ENCODE measurements at regions not wholly inside any gene's neighbourhood (a gene's known extent, or its start where the extent isn't known, plus 50 kb on each side); places are given as distances from the start of the nearest gene placed in this dataset.

DNA sequence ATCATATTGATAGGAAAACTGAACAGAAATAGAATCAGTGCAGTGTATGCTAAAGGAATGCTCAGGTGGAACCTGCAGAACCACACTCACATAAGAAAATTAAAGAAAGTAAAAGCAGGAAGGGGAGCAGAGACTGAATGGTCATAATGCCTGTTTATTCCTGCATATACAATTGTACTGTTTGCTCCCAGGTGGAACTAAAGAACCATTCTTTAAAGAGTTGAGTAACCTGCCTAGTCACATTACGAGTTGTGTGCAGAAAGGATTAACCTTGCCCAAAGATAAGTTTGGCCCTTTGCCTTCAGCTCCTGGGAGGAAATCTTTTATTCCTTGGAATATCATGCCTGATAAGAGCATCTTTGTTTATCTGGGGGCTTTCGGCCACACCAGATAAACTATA, 434.7 kb downstream of the KIF2B start:
- WGBS = 42% methylated on average over 1 of the region's 2 CpGs
- H3K4me3 ChIP-seq (ENCODE audit: low read length) = no peak overlapping the region
- no peak overlapping the region for H3K9ac ChIP-seq (ENCODE audit: low read depth, low read length)
- H3K27ac ChIP-seq (ENCODE audit: low read depth, low read length) = no peak overlapping the region
- 0 out of 2 replicates have a peak, but pooled peaks cover under 1% of the 10 kb centered on the region for H3K9me3 ChIP-seq (ENCODE audit: insufficient read depth, low read depth, low read length)
- peaks cover 33% of the 10 kb centered on the region for H3K4me1 ChIP-seq (ENCODE audit: insufficient read depth, low read length)
- H3K27me3 ChIP-seq (ENCODE audit: insufficient read depth, low read length) = no peaks in the 10 kb centered on the region
- no peaks in the 10 kb centered on the region for H3K36me3 ChIP-seq (ENCODE audit: insufficient read depth, low read length)

DNA sequence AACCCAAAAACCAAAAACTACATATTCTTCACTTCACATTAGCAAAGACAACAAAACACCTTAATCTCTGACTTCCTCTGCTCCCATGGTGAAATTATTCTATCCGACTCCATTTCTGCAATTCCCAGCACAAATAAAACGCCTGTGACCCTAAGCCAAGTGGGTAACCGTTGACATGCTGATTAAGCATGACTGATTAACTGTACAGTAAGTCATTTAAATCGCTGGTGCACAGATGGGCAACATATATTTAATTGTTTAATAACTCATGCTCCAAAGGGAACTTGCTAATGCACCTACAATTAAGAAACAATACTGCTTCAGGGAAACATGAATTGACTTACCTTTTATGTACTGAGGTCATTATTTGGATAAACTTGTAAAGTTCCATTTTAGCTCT, 436.7 kb downstream of the KIF2B start:
- Histone ChIP-seq H3K36me3 (ENCODE audit: insufficient read depth, low read length) (no peaks in the 10 kb centered on the region), H3K4me3 (ENCODE audit: low read length) (no peak overlapping the region), H3K4me1 (ENCODE audit: insufficient read depth, low read length) (peaks cover 33% of the 10 kb centered on the region), H3K9ac (ENCODE audit: low read depth, low read length) (no peak overlapping the region), H3K27me3 (ENCODE audit: insufficient read depth, low read length) (no peaks in the 10 kb centered on the region), H3K27ac (ENCODE audit: low read depth, low read length) (no peak overlapping the region), H3K9me3 (ENCODE audit: insufficient read depth, low read depth, low read length) (peaks cover 9% of the 10 kb centered on the region; the same call in 1 of the 2 replicates)
- 95% methylated on average over 4 of the region's 4 CpGs for WGBS

DNA sequence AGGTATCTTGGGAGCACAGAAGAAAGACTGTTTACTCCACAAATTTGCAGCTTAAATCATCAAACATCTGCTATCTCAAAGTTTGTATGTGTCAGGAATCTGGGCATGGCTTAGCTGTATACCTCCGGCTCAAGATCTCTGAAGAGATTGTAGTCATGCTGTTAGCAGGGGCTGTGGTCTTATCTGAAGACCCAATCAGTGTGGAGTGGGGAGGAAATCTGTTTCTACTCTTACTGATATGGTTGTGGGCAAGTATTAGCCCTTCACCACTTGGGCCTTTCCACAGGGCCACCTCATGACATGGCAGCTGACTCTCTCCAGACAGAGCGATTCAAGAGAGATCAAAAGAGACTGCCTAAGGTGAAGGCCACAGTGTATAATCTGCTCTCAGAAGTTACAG, 438.7 kb downstream of the KIF2B start:
- Histone ChIP-seq H3K9ac (ENCODE audit: low read depth, low read length) (no peak overlapping the region), H3K36me3 (ENCODE audit: insufficient read depth, low read length) (no peaks in the 10 kb centered on the region), H3K27ac (ENCODE audit: low read depth, low read length) (no peak overlapping the region), H3K4me3 (ENCODE audit: low read length) (no peak overlapping the region), H3K27me3 (ENCODE audit: insufficient read depth, low read length) (no peaks in the 10 kb centered on the region), H3K9me3 (ENCODE audit: insufficient read depth, low read depth, low read length) (peaks cover 16% of the 10 kb centered on the region), H3K4me1 (ENCODE audit: insufficient read depth, low read length) (peaks cover 19% of the 10 kb centered on the region)
- WGBS = 92% methylated on average over 2 of the region's 2 CpGs

DNA sequence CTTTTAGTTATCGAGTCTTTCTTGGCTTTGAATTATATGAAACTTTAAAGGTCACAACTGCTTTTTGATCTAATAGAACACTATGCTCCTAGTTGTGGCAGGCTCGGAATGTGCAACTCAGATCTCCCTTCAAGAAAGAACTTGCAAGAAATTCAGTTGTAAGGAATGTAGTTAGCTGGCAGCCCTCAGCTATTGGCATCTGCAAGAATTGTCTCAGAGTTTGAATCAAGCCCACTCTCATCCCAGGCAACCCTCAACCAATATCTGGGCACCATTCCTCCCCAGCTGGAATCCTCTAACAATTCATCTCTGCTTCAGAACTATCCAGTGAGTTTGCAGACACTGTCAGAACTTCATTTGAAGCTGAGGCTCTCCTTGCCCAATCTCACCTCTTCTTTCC, 447.2 kb downstream of the KIF2B start:
- peaks cover 3% of the 10 kb centered on the region for H3K9me3 ChIP-seq (ENCODE audit: insufficient read depth, low read depth, low read length)
- 83% methylated on average over 2 of the region's 2 CpGs for WGBS
- peaks cover 13% of the 10 kb centered on the region for H3K4me1 ChIP-seq (ENCODE audit: insufficient read depth, low read length)
- no peak overlapping the region for H3K4me3 ChIP-seq (ENCODE audit: low read length)
- no peak overlapping the region for H3K27ac ChIP-seq (ENCODE audit: low read depth, low read length)
- no peak overlapping the region for H3K9ac ChIP-seq (ENCODE audit: low read depth, low read length)
- H3K27me3 ChIP-seq (ENCODE audit: insufficient read depth, low read length) = no peaks in the 10 kb centered on the region
- H3K36me3 ChIP-seq (ENCODE audit: insufficient read depth, low read length) = no peaks in the 10 kb centered on the region

DNA sequence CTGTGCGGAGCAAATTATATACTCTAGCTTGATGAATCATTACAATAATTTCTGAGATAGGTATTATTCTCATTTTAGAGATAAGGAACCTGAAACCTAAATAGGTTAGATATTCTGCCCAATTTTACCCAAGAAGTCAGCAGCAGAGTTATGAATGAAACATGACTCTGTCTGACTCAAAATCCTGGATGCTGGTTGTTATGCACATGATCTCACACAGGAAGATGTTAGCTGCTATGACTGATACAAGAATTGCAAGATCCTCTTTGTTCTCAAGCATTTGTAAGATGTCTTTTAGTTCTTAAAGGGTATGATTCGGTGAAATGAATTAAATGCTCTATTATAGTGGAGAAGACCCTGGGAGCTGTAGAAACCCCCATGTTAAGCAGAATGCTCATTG, 447.8 kb downstream of the KIF2B start:
- Histone ChIP-seq H3K9me3 (ENCODE audit: insufficient read depth, low read depth, low read length) (no peaks in the 10 kb centered on the region), H3K4me1 (ENCODE audit: insufficient read depth, low read length) (peaks cover 13% of the 10 kb centered on the region), H3K4me3 (ENCODE audit: low read length) (no peak overlapping the region), H3K27ac (ENCODE audit: low read depth, low read length) (no peak overlapping the region), H3K9ac (ENCODE audit: low read depth, low read length) (no peak overlapping the region), H3K36me3 (ENCODE audit: insufficient read depth, low read length) (no peaks in the 10 kb centered on the region), H3K27me3 (ENCODE audit: insufficient read depth, low read length) (no peaks in the 10 kb centered on the region)
- 94% methylated on average over 1 of the region's 2 CpGs for WGBS

DNA sequence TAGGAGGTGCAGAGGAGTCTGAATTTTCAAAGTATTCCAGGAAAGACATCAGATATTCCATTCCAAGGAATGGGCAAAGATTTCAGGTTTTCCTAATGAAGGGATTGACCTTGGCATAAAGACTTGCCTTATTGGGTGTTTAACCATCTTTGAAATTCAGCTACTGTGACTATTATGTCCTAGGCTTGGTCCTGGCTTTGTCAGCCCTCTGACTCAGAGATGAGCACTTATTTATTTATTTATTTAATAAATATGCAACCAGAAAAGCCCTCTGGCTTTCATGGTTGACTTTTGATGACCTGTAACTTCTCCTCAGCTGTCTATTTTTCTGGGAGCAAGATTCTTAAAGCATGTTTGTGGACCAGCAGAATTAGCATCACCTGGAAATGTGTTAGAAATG, 455.1 kb downstream of the KIF2B start:
- no peak overlapping the region for H3K9ac ChIP-seq (ENCODE audit: low read depth, low read length)
- no peaks in the 10 kb centered on the region for H3K36me3 ChIP-seq (ENCODE audit: insufficient read depth, low read length)
- no peaks in the 10 kb centered on the region for H3K9me3 ChIP-seq (ENCODE audit: insufficient read depth, low read depth, low read length)
- no peak overlapping the region for H3K27ac ChIP-seq (ENCODE audit: low read depth, low read length)
- H3K4me3 ChIP-seq (ENCODE audit: low read length) = no peak overlapping the region
- H3K4me1 ChIP-seq (ENCODE audit: insufficient read depth, low read length) = peaks cover 12% of the 10 kb centered on the region
- H3K27me3 ChIP-seq (ENCODE audit: insufficient read depth, low read length) = no peaks in the 10 kb centered on the region

DNA sequence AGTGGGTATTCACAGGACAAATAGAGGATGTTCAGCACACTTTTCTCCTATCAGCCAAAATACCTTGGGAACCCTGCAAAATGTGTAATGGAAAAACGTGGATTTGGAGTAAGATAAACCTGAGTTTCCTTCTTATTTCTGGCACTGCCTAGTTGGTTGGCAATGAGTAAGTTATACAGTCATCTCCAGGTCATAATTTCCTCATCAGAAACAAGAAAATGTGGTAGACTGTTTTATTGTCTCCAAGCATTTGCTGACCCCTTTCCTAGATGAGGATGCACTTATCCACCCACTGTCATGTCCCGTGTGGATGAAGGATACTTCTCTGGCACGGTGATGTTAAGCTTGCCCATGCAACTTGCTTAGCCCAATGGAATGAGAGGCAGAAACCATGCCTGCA, 458.0 kb downstream of the KIF2B start:
- Histone ChIP-seq H3K4me3 (ENCODE audit: low read length) (no peak overlapping the region), H3K27ac (ENCODE audit: low read depth, low read length) (no peak overlapping the region), H3K9ac (ENCODE audit: low read depth, low read length) (no peak overlapping the region), H3K4me1 (ENCODE audit: insufficient read depth, low read length) (peaks cover 2% of the 10 kb centered on the region; the same call in 1 of the 2 replicates), H3K9me3 (ENCODE audit: insufficient read depth, low read depth, low read length) (peaks cover 3% of the 10 kb centered on the region; the same call in 1 of the 2 replicates), H3K36me3 (ENCODE audit: insufficient read depth, low read length) (no peaks in the 10 kb centered on the region), H3K27me3 (ENCODE audit: insufficient read depth, low read length) (no peaks in the 10 kb centered on the region)
- WGBS = 97% methylated on average over 3 of the region's 3 CpGs

DNA sequence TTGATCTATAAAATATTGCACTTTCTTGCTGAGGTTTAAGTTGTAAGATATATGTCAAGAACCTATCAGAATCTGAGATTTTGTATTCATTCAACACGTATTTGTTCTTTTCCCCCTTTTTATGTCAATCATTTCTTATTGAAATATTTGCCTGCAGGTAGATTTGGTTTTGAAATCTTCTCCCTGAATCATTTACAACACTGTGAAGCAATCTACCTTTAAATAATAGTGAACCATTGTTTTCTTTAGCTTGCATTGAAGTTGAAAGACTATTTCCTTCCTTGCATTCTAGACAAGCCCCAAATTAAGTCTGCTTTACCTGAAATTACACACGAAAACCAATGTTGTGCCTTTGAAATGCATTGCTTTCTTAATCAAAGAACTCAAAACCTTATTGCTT, 460.2 kb downstream of the KIF2B start:
- Histone ChIP-seq H3K9me3 (ENCODE audit: insufficient read depth, low read depth, low read length) (peaks cover 8% of the 10 kb centered on the region; the same call in 1 of the 2 replicates), H3K27me3 (ENCODE audit: insufficient read depth, low read length) (no peaks in the 10 kb centered on the region), H3K36me3 (ENCODE audit: insufficient read depth, low read length) (no peaks in the 10 kb centered on the region), H3K27ac (ENCODE audit: low read depth, low read length) (no peak overlapping the region), H3K4me3 (ENCODE audit: low read length) (no peak overlapping the region), H3K9ac (ENCODE audit: low read depth, low read length) (no peak overlapping the region), H3K4me1 (ENCODE audit: insufficient read depth, low read length) (peaks cover 2% of the 10 kb centered on the region; the same call in 1 of the 2 replicates)
- WGBS = 88% methylated on average over 1 of the region's 2 CpGs

DNA sequence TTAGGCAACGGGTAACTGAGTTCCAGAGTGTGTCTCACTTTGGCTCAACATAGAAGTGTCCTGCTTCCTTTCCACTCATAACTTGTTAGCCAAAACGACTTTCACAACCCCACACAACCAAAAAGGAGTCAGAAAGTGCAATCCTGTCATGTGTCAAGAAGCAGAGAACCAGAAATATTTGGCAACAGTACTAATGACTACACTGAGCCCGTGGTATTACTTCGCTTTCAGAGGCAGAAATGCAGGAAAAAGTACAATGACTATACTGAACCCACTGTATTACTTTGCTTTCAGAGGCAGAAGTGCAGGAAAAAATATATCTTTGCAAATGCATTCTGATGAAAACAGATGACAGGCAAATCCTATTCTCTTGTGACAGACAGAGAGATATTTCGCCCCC, 484.6 kb downstream of the KIF2B start:
- WGBS = 89% methylated on average over 5 of the region's 5 CpGs
- Histone ChIP-seq H3K4me3 (ENCODE audit: low read length) (no peak overlapping the region), H3K9me3 (ENCODE audit: insufficient read depth, low read depth, low read length) (no peaks in the 10 kb centered on the region), H3K4me1 (ENCODE audit: insufficient read depth, low read length) (no peaks in the 10 kb centered on the region), H3K27ac (ENCODE audit: low read depth, low read length) (no peak overlapping the region), H3K36me3 (ENCODE audit: insufficient read depth, low read length) (no peaks in the 10 kb centered on the region), H3K9ac (ENCODE audit: low read depth, low read length) (no peak overlapping the region), H3K27me3 (ENCODE audit: insufficient read depth, low read length) (no peaks in the 10 kb centered on the region)

DNA sequence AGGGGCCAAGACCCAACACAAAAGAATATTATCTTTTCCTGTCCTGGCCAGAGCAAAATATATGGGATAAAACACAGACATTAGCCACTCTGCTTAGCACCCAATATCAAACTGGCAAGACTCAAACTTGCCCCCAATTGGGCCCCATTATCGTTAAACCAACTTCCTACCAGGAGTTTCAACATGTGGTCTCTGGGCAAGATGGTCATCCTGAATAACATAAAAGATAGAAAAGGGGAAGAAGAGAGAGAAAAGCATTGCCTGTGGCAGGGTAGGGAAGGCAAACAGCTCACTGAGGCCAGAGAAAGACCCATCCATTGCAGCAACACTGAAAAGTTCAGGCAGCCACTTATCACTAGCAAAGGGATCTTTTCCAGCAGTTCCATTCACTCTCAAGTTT, 502.1 kb downstream of the KIF2B start:
- Histone ChIP-seq H3K4me3 (ENCODE audit: low read length) (no peak overlapping the region), H3K27me3 (ENCODE audit: insufficient read depth, low read length) (no peaks in the 10 kb centered on the region), H3K9me3 (ENCODE audit: insufficient read depth, low read depth, low read length) (peaks cover 20% of the 10 kb centered on the region), H3K27ac (ENCODE audit: low read depth, low read length) (no peak overlapping the region), H3K9ac (ENCODE audit: low read depth, low read length) (no peak overlapping the region), H3K36me3 (ENCODE audit: insufficient read depth, low read length) (no peaks in the 10 kb centered on the region), H3K4me1 (ENCODE audit: insufficient read depth, low read length) (no peaks in the 10 kb centered on the region)
- 92% methylated on average over 1 of the region's 1 CpG for WGBS

DNA sequence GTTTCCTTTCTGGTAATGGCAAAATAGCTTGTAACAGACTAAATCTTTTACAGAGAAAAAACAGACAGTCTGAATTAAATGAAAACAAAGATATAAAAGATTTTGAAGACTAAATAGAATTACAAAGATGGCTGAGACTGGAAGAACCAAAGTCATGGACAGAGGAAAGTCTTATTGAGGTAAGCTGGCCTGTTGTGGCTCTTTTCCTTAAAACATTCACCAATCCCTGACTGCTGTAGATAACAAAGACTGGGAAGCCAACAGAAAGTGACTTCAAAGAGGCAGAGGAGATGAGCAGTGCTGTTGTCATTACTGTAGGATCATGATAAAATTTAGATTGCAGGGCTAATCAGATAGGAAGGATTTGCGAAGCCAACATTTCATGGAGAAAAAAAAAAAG, 517.0 kb downstream of the KIF2B start:
- WGBS = 81% methylated on average over 1 of the region's 1 CpG

DNA sequence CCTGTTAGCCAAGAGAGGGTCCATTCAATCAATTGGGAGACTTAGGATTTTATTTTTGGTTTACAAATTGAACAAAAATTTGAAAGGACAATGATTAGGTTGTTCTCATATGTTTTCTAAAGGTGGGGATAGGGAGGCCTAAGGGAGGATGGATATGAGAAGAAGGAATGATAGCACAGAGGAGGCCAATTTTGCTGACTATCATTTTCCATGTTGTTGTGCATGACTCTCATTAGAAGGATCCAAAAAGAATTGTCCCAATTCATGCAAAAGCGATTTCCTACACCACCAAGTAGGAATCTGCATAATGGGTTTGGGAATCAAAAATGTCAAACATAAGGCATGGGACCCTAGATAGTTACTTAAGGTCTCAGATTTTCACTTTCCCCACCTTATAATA, 524.8 kb downstream of the KIF2B start:
- peaks cover 25% of the 10 kb centered on the region for H3K4me1 ChIP-seq (ENCODE audit: insufficient read depth, low read length)
- no peaks in the 10 kb centered on the region for H3K36me3 ChIP-seq (ENCODE audit: insufficient read depth, low read length)
- no peak overlapping the region for H3K27ac ChIP-seq (ENCODE audit: low read depth, low read length)
- H3K27me3 ChIP-seq (ENCODE audit: insufficient read depth, low read length) = no peaks in the 10 kb centered on the region
- H3K9me3 ChIP-seq (ENCODE audit: insufficient read depth, low read depth, low read length) = peaks cover 6% of the 10 kb centered on the region
- H3K9ac ChIP-seq (ENCODE audit: low read depth, low read length) = no peak overlapping the region
- WGBS = 100% methylated on average over 1 of the region's 1 CpG
- no peak overlapping the region for H3K4me3 ChIP-seq (ENCODE audit: low read length)

More for the DNA sequence above, 517.0 kb downstream of the KIF2B start:
- Histone ChIP-seq H3K9ac (ENCODE audit: low read depth, low read length) (no peak overlapping the region), H3K4me1 (ENCODE audit: insufficient read depth, low read length) (0 out of 2 replicates have a peak, but pooled peaks cover 6% of the 10 kb centered on the region), H3K4me3 (ENCODE audit: low read length) (no peak overlapping the region), H3K27me3 (ENCODE audit: insufficient read depth, low read length) (no peaks in the 10 kb centered on the region), H3K36me3 (ENCODE audit: insufficient read depth, low read length) (no peaks in the 10 kb centered on the region), H3K27ac (ENCODE audit: low read depth, low read length) (no peak overlapping the region), H3K9me3 (ENCODE audit: insufficient read depth, low read depth, low read length) (peaks cover 10% of the 10 kb centered on the region)
